ENCODE measurements at regions not wholly inside any gene's neighbourhood (a gene's known extent, or its start where the extent isn't known, plus 50 kb on each side); places are given as distances from the start of the nearest gene placed in this dataset.

- no peak for DNase-seq
Measured at GRCh38 chr5:166317425-166317824, 1974.0 kb upstream of the WWC1 start.

- DNase-seq = no peak
Measured at GRCh38 chr5:166320920-166321480, 1970.4 kb upstream of the WWC1 start.

GRCh38 chr5:166324372-166324771 lies 1967.1 kb upstream of the WWC1 start:
- DNase-seq = no peak

- DNase-seq = no peak
Measured at GRCh38 chr5:166329149-166329800, 1962.2 kb upstream of the WWC1 start.

DNA sequence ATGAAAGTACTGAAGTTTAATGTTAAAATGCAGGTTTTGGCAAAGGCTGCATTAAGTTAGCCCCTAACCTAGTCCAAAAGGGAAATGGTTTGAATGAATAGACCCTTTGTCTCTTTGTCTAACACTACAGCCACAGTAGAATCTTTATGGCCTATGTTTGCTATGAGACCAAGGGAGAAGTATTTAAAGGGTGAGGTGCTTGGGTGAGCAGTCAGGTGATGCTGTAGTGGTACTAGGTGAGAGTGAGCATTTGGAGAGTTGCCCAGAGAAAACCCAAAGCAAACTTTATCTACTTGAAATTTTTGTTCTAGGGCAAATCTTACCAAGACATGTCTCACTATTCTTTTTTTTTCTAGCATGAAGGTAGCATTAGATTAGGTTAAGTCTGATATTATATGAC lies 1961.4 kb upstream of the WWC1 start:
- DNase-seq = no peak

GRCh38 chr5:166331521-166331920 lies 1959.9 kb upstream of the WWC1 start:
- DNase-seq = no peak

DNA sequence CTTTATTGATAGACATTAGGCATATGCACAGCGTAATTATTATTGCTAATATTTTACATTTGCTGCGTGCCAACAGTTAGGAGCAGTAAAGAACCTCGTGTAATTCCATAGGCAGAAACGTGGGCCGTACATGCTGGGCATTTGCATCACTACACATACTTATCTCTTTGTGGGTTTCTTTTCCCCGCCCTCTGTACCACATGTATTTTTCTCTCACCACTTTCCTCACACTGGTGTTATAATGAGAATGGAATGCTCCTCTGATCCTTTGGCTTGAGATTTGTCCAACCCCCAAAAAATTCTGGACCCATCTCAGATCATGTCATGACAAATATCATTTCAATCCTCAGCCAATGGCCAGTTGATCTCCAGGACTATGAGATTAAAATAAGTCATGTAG lies 1952.6 kb upstream of the WWC1 start:
- DNase-seq = no peak

DNA sequence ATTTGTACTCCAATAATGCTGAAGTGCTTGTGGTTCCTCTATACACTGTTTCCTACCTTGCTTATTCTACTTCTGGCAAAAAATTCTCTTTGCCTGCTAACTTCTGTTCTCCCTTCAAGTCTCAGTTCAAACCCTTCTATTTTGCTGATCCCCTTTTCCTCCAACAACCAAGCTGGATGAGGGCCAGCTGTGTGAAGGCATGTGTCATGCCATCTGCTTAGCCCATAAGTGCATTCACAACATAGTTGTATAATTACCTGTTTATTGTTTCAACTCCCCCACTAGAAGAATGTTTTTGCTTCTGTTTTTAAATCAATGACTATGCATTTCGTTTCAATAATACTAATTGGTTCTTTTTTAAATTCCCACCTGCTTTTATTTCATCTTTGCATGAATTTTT lies 1951.4 kb upstream of the WWC1 start:
- DNase-seq = no peak

- DNase-seq = no peak
Measured at GRCh38 chr5:166341740-166342337, 1949.6 kb upstream of the WWC1 start.

DNA sequence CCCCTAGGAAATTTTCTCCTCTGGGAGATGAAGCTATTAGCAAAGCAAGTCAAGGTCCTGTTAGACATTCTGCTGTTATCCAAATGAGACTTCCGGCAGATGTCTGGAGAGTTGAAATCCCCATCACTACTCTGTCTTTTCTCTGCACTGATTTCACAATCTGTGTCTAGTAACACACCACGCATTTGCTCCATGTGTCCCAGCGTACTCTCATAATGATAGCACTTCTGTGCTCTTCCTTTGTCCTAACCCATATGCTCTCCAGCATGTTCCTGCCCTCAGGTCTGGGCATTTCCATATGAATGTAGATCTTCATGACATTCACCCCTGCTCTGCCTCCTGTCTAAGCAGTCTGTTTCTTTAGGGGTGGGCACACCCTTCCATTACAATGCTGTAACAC lies 1949.0 kb upstream of the WWC1 start:
- no peak for DNase-seq

GRCh38 chr5:166346726-166347374 lies 1944.6 kb upstream of the WWC1 start:
- no peak for DNase-seq

DNA sequence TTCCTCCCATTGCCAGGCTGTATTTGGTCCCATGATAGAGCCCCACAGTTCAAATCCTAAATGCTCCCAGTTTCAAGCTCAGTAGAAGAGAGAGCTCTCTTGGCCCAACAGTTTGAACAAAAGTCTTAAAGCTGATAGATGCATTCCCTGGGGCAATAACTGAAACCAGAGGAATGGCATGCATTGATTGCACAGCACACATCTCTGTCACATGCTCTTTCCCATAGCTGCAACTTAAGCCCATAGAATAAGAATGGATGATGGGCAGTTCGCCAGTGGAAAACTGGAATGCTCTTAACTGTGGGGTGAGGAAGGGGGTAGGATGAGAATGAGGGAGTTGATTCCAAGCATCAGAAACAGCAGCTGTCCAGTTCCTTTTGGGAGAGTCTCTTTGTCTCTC lies 1942.4 kb upstream of the WWC1 start:
- no peak for DNase-seq

- no peak for DNase-seq
Measured at GRCh38 chr5:166353580-166353979, 1937.9 kb upstream of the WWC1 start.

DNA sequence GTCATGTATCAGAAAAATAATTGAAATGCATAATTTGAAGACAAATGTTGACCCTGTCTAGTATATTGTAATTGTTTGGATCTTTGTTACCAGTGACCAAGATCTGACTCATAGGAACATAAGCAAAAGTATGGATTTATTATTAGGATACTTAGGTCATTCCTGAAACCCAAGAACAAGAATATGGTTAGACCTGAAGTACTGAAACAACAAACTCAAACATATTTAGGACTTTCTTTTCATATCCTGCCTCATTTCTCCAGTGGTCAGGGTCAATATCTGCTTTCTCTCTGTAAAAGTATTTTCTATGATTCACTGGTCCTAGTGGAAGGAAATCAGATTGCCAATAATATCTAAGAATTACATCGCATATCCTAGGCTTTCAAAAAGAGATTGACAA lies 1937.1 kb upstream of the WWC1 start:
- DNase-seq = no peak

GRCh38 chr5:166356096-166356495 lies 1935.3 kb upstream of the WWC1 start:
- DNase-seq = no peak

DNA sequence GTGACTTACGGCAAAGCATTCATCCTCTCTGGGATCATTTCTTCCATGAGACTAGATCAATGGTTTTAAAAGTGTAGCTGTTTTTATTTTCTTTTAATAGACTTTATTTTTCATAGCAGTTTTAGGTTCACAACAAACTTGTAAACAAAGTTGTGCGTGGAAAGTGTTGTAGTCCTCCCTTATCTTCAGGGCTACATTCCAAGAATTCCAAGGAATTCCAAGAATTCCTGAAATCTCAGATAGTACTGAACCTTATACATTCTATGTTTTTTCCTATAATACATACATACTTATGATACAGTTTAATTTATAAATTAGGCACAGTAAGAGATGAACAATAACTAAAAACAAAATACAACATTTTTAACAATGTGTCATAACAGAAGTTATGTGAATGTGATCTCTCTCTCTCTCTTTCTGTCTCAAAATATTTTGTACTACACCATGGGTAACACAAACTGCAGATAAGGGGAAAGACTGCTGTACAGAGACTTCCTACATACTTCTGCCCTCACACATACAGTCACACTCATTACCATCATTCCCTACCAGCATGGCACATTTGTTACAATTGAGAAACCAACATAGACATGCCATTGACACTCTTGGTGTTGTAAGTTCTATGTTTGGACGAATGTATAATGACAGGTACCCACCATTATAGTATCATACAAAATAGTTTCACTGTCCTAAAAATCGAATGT lies 1933.2 kb upstream of the WWC1 start:
- DNase-seq = no peak

DNA sequence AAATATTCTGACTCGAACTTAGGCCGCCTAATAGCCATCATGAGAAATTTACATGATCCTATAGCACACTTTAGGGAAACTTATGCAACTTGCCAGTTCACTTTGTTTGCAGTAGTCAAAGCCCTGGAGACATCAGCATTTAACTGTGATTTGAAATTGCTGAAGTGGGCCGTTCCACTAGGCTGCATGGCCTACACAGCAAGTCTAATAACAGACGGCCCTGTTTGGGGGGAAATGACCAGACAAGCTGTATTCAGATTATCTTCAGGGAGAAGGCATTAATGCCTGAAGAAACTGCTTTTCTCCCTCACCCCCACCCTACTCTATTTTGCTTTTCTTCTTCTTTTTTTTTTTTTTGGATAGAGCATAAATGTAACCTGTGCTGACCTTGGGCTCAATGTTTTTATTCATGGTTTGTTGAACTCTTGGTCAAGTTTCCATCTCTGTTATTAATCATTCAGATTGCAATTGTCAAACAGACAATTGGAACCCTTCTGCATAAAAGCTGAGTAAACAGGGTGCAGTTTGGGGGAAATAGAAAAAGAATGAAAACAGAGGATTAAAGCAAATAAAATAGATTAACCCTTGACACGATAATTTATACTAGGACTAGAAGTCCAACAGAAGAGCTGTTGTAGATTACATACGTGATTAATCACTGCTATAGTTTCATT lies 1928.2 kb upstream of the WWC1 start:
- no peak for DNase-seq

DNA sequence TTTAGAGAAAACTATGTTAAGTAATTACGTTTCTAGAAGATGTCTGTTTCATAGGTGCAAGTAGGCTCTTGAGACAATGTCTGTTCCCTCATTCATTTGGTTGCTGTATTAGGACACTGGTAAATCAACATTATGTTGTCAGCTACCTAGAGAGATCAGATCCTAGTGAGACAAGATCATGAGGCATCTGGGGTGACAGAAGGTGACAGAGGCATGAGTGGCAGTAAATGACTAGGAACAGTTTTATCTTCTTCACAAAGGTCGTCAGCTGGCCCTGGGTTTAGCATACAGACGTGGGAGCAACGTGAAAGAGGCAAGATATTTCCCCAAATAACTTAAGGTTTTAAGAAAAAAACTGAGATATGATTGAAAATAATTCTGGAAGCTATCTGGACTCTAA lies 1926.3 kb upstream of the WWC1 start:
- no peak for DNase-seq

DNA sequence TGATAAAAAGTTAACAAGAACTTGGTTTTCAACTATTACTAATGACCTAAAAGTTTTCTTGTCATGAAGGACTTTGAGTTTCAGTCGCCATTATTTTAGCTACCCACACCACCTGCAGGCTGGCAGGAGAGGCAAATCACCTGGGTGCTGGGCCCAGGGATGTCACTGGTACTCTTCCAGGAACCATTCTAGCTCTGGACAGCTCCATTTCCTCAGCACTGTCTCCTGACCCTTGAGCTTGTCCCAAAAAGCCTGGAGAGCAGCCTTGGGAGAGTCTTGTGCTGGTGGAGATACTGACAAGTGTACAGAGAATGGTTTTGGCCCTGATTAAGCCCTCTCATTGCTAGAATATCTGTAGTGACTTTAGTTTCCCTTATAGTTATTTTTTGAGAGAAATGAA lies 1924.1 kb upstream of the WWC1 start:
- no peak for DNase-seq

DNA sequence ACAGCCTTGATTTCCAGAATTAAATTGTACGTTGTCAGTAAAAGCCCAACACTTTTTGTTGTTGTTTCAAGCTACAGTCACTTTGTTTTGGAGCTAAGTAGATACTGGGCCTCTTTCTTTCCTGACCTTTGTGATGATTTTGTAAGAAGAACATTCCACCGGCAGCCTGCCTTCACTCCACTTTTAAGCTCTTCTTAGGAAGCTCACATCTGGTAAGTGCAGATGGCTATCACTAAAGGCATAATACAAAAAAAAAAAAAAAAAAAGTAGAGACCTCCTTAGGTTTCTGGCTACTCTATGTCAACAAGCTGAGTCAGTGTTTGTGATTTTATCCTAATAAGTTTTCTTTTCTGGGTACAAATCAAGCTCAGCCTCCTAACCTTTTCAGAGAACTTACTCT lies 1922.1 kb upstream of the WWC1 start:
- no peak for DNase-seq

DNA sequence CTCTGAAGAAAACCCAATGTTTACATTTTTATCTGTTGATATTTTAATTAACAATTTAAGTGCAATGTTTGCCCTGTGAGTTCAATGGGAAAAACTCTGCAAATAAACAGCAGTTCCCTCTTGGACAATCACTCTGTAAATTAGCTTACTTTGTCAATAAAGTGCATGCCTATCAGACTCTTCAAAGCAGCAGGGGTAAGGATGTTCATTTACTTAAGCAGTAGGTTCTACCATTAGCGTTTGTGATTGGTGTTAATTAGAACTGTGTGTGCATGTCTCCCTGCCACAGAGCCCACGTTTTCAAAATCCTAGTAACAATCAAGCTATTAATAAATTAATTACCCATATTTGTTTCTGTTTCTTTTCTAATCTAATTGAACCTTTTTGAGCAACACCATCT lies 1921.6 kb upstream of the WWC1 start:
- no peak for DNase-seq

- no peak for DNase-seq
Measured at GRCh38 chr5:166370928-166371690, 1920.3 kb upstream of the WWC1 start.
